ENCODE measurements at regions not wholly inside any gene's neighbourhood (a gene's known extent, or its start where the extent isn't known, plus 50 kb on each side); places are given as distances from the start of the nearest gene placed in this dataset.

GRCh38 chr12:4221258-4221620 lies 52.3 kb upstream of the CCND2 start:
- Histone ChIP-seq H2AK9ac (replicated peaks; ENCODE audit: low read depth, low read length, poor library complexity) (no peak overlapping the region), H4K91ac (ENCODE audit: insufficient read depth, low read depth, low read length) (no peak overlapping the region), H3K27ac (ENCODE audit: insufficient read depth, low read length) (no peak overlapping the region), H4K20me1 (ENCODE audit: insufficient read depth, low read length) (no peaks in the 10 kb centered on the region), H3K27me3 (ENCODE audit: control insufficient read depth, insufficient read depth, low read length) (no peaks in the 10 kb centered on the region), H3K9me3 (ENCODE audit: control insufficient read depth, insufficient read depth, low read length) (no peaks in the 10 kb centered on the region; the same call in 1 of the 2 replicates), H3K4ac (ENCODE audit: low read depth, low read length) (no peak overlapping the region), H4K8ac (ENCODE audit: low read depth in 2 of 2, low read length in 2 of 2) (no peak overlapping the region), H3K4me3 (ENCODE audit: insufficient read depth, low read depth, low read length) (no peak overlapping the region), H3K9ac (ENCODE audit: low read depth, low read length) (no peak overlapping the region), H3K56ac (ENCODE audit: extremely low read depth, insufficient read depth, low read length) (no peak overlapping the region), H3K9me1 (ENCODE audit: insufficient read depth, low read length) (no peaks in the 10 kb centered on the region), H2AFZ (replicated peaks; ENCODE audit: low read length, poor library complexity) (no peak overlapping the region), H2BK120ac (ENCODE audit: low read depth, low read length) (no peak overlapping the region), H2BK20ac (ENCODE audit: low read depth, low read length) (no peak overlapping the region), H3K18ac (ENCODE audit: low read depth, low read length) (no peak overlapping the region), H3K23ac (ENCODE audit: low read depth, low read length) (no peak overlapping the region), H2BK15ac (ENCODE audit: low read depth, low read length) (no peak overlapping the region), H3K14ac (replicated peaks; ENCODE audit: low read depth, low read length) (no peak overlapping the region), H3K79me1 (ENCODE audit: low read depth in 1 of 2, low read length in 2 of 2) (no peaks in the 10 kb centered on the region), H3K4me1 (ENCODE audit: control insufficient read depth, insufficient read depth, low read length) (no peaks in the 10 kb centered on the region), H4K5ac (ENCODE audit: low read depth, low read length) (no peak overlapping the region), H2BK5ac (ENCODE audit: low read depth, low read length, poor library complexity, severe bottlenecking) (no peak overlapping the region), H3K4me2 (ENCODE audit: low read depth, low read length) (no peak overlapping the region), H3K36me3 (ENCODE audit: control insufficient read depth, insufficient read depth, low read length) (no peaks in the 10 kb centered on the region), H2AK5ac (ENCODE audit: low read depth, low read length) (no peak overlapping the region)
- CTCF ChIA-PET: no interaction called here
- no peak for TF ChIP-seq FOS (IDR thresholded peaks at IDR 0.05; ENCODE audit: low read depth, low read length)
- TF ChIP-seq POLR2A (IDR thresholded peaks at IDR 0.05; ENCODE audit: low read depth, low read length): no peak
- no peak for TF ChIP-seq CEBPB (IDR thresholded peaks at IDR 0.05; ENCODE audit: low read depth, low read length)
- TF ChIP-seq MAFK (IDR thresholded peaks at IDR 0.05; ENCODE audit: low read depth, low read length): no peak
- TF ChIP-seq CHD1 (IDR thresholded peaks at IDR 0.05; ENCODE audit: low read depth, low read length): no peak
- no peak for TF ChIP-seq RAD21 (IDR thresholded peaks at IDR 0.05; ENCODE audit: low read length)
- TF ChIP-seq RFX5 (IDR thresholded peaks at IDR 0.05; ENCODE audit: low read depth, low read length): no peak
- TF ChIP-seq SMC3 (IDR thresholded peaks at IDR 0.05; ENCODE audit: low read depth, low read length): no peak
- no peak for TF ChIP-seq BHLHE40 (IDR thresholded peaks at IDR 0.05; ENCODE audit: low read depth, low read length)
- no peak for TF ChIP-seq MAZ (IDR thresholded peaks at IDR 0.05; ENCODE audit: borderline replicate concordance, low read depth, low read length)
- TF ChIP-seq ELK1 (IDR thresholded peaks at IDR 0.05; ENCODE audit: borderline replicate concordance, low read depth, low read length): no peak
- no peak for TF ChIP-seq RCOR1 (IDR thresholded peaks at IDR 0.05; ENCODE audit: insufficient replicate concordance, low read length)
- no peak for TF ChIP-seq NFE2L2 (IDR thresholded peaks at IDR 0.05; ENCODE audit: low read depth, low read length)
- no peak for TF ChIP-seq MXI1 (IDR thresholded peaks at IDR 0.05; ENCODE audit: borderline replicate concordance, low read depth, low read length)
- no peak for TF ChIP-seq USF2 (IDR thresholded peaks at IDR 0.05; ENCODE audit: low read depth, low read length)
- TF ChIP-seq, protein P1, sequence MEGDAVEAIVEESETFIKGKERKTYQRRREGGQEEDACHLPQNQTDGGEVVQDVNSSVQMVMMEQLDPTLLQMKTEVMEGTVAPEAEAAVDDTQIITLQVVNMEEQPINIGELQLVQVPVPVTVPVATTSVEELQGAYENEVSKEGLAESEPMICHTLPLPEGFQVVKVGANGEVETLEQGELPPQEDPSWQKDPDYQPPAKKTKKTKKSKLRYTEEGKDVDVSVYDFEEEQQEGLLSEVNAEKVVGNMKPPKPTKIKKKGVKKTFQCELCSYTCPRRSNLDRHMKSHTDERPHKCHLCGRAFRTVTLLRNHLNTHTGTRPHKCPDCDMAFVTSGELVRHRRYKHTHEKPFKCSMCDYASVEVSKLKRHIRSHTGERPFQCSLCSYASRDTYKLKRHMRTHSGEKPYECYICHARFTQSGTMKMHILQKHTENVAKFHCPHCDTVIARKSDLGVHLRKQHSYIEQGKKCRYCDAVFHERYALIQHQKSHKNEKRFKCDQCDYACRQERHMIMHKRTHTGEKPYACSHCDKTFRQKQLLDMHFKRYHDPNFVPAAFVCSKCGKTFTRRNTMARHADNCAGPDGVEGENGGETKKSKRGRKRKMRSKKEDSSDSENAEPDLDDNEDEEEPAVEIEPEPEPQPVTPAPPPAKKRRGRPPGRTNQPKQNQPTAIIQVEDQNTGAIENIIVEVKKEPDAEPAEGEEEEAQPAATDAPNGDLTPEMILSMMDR (conservative IDR thresholded peaks at IDR 0.05; ENCODE audit: low read depth, low read length): no peak
- ATAC-seq (ENCODE audit: low read depth) (no peak), DNase-seq (peak; percentile 13)
- BruUV-seq (replicated peaks): no TSS peak
- POLR2A ChIA-PET (ENCODE audit: unreplicated experiment): no interaction called here
- dilution Hi-C loops (cut with HindIII; ENCODE audit: low sequenced_read_pairs, unreplicated experiment): no loop called here
- intact Hi-C loops (cut with micrococcal nuclease): no loop called here
- in situ Hi-C loops (cut with MboI; ENCODE audit: low sequenced_read_pairs): no loop called here

Data from IMR-90 (cell line).